ENCODE measurements at regions not wholly inside any gene's neighbourhood (a gene's known extent, or its start where the extent isn't known, plus 50 kb on each side); places are given as distances from the start of the nearest gene placed in this dataset.

DNA sequence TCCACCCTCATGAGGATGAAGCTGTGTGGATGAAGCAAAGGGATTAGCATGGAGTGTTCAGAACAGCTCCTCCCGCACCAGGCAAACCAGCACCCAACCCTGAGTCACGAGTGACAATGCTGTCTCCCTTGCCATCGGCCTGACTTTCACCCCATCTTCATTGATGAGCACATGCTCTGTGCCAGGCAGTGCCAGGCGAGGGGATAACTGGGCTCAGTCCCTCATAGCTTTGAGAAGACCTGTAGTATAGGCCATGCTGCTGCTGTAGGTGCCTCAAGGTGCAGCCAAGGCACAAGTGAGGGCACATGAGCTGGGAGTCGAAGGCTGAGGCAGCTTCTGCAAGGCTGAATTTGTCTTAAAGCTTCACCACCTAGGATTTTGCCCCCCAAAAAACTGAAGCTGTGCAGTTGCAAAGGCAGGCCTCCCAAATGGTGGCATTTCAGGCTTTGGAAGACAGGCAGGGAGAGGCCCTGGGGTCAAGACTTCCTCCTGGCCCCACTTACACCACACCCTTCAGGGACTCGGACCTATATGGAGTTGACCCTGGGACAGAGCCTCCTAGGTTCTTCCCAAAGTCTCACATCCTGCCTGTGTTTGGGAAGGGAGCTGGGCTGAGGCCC lies 54.2 kb upstream of the GDF10 start:
- TF ChIP-seq POLR2AphosphoS5 (IDR thresholded peaks at IDR 0.05; ENCODE audit: borderline replicate concordance, low read depth, low read length) = no peak
- TF ChIP-seq EZH2 (IDR thresholded peaks at IDR 0.05) = no peak
- no peak for TF ChIP-seq FOXP2 (optimal IDR thresholded peaks at IDR 0.05; ENCODE audit: control extremely low read depth, extremely low read length, insufficient read depth)

Data from SK-N-MC (cell line).